ENCODE measurements at regions not wholly inside any gene's neighbourhood (a gene's known extent, or its start where the extent isn't known, plus 50 kb on each side); places are given as distances from the start of the nearest gene placed in this dataset.

GRCh38 chr3:194760494-194761137 lies 74.9 kb downstream of the FAM43A start:
- TF ChIP-seq TCF7 (IDR thresholded peaks at IDR 0.05; ENCODE audit: low read depth) (no peak), ZSCAN31 (CRISPR knock-in tag; IDR thresholded peaks at IDR 0.05; ENCODE audit: low read depth) (no peak), JDP2 (CRISPR knock-in tag; IDR thresholded peaks at IDR 0.05; ENCODE audit: borderline replicate concordance) (no peak), POLR2AphosphoS5 (IDR thresholded peaks at IDR 0.05; ENCODE audit: low read depth, low read length) (no peak), U2AF2 (IDR thresholded peaks at IDR 0.05; ENCODE audit: low read depth, low read length) (no peak), E2F1 (CRISPR knock-in tag; IDR thresholded peaks at IDR 0.05) (no peak), MZF1 (CRISPR knock-in tag; IDR thresholded peaks at IDR 0.05; ENCODE audit: borderline replicate concordance) (no peak), CEBPB (IDR thresholded peaks at IDR 0.05; ENCODE audit: borderline replicate concordance, low read depth, low read length) (peak; percentile 80)
